Kidney glomerular epithelial cell (primary cell): ENCODE measurements at regions not wholly inside any gene's neighbourhood (a gene's known extent, or its start where the extent isn't known, plus 50 kb on each side); places are given as distances from the start of the nearest gene placed in this dataset.
"Not testable (repeated sequence)": the region's sequence is repeated elsewhere in the genome, so short reads cannot be mapped to it uniquely, and the experiment has no call there.

Experiments used
- DNase-seq: peaks from one replicate; lab custom pipeline; 2025; lab: John Stamatoyannopoulos, UW

DNA sequence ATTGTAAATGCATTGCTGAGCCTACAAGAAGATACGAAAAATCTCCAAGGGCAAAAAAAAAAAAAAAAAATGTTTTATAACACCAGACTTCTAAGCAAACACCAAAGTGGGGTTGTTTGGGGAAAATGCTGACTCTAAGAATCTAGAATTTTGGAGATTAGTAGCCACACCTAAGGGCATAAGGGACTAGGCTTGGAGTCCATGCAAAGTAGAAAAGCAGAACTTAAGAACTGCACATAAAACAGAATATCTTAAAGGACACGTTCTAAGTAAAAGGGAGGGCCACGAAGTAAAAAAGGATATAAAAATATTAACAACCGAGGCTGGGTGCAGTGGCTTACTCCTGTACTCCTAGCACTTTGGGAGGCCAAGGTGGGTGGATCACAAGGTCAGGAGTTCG is 269.8 kb upstream of the AUTS2 start:
- DNase-seq, result no peak

DNA sequence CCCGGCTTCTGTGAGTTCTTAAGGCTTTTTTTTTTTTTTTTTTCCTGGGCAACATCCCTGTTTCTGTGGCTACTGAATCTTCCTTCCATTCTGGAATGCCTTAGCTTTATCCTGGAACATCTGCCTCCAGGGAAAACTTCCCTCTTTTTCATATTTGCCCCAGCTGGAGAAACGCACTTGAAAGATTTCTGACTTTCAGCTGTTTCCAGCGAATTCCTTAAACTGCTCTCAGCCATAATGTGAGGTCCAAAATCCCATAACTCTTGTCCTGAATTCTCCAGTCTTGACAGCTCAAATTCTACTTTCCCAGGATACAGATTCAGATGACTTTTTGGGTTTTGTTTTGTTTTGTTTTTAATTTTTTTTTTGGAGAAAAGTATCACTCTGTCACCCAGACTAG is 263.6 kb upstream of the AUTS2 start:
- DNase-seq, result no peak

- no peak for DNase-seq
These were observed 262.9 kb upstream of the AUTS2 start for GRCh38 chr7:69335331-69335730.

- DNase-seq, result no peak
These were observed 261.3 kb upstream of the AUTS2 start for GRCh38 chr7:69336976-69337375.

DNA sequence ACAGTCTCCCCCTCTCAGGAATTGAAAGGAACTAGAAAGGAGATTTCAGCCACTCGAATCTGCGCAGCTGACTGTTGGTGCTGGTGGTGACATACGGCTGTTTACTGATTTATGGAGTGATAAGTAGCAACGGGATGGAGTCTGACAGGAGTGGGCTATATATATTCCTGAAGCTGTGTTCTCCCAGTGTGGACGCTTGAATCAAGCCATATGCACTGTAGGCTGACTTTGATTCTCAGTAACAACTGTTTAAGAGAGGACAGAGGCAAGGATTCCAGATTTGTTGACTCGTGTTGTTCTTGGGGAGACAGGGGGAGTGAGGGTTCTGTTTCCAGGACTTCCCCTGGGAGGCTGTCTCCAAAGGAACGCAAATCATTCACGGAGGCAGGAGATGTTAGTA is 260.1 kb upstream of the AUTS2 start:
- DNase-seq, result no peak

DNA sequence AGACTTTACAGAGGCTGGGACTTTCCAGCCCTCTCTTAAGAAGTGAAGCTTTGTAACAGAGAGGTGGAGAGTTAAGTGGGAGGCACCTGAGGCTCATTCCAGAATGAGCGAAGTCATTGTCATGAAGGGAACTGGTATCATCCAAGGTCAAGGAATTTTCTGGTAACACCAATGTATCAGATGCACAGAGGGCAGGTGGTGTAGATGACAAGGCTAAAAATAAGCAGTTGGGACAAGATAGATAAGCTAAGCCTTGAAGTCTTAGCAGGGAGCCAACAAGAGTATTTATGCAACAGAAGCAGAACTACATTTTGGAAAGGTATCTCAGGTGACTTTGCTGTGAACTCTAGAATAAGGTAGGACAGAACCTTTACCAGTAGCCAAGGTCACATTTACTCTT is 257.0 kb upstream of the AUTS2 start:
- DNase-seq, result no peak

DNA sequence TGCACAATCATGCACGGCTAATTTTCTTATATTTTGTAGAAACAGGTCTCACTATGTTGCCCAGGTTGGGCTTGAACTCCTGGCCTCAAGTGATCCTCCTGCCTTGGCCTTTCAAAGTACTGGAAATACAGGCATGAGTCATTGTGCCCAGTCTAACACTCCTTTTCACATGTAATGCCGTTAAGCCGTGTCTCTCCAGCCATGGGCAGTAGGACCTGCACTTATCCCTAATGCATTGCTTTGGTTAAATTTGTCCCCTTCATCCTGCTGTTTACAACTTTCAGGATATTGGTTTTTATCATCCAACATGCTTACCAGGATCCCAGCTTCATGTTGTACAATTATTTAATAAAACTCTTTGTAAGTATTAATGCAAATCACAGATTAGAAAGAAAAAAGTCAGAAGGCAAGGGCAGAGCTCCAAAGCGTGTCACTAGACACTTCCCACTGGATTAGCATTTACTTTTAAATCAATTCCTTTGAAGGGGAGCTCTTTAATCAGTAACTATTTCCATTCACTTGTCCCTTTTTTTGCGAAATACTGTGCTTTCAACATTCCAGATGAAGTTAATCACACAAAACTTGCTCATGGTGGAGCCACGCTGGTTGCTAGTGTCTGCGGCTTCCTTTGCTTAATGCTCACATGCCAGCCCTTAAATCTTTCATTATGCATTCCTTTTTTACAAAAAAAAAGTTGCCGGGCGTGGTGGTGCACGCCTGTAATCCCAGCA is 256.0 kb upstream of the AUTS2 start:
- no peak for DNase-seq

GRCh38 chr7:69349291-69349690 is 249.0 kb upstream of the AUTS2 start:
- DNase-seq, result no peak

GRCh38 chr7:69358163-69358821 is 240.0 kb upstream of the AUTS2 start:
- no peak for DNase-seq

GRCh38 chr7:69359003-69359700 is 239.1 kb upstream of the AUTS2 start:
- no peak for DNase-seq

- DNase-seq, result no peak
These were observed 237.4 kb upstream of the AUTS2 start for GRCh38 chr7:69360913-69361312.

DNA sequence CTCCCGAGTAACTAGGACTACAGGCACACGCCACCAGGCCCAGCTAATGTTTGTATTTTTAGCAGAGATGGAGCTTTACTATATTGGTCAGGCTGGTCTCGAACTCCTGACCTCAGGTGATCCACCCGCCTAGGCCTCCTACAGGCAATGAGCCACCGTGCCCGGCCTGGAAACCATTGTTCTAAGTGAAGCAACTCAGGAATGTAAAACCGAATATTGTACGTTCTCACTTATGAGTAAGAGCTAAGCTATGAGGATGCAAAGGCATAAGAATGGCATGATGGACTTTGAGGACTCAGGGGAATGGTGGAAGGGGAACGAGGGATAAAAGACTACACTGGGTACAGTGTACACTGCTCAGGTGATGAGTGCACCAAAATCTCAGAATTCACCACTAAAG is 235.1 kb upstream of the AUTS2 start:
- no peak for DNase-seq

GRCh38 chr7:69364813-69365643 is 233.2 kb upstream of the AUTS2 start:
- no peak for DNase-seq

DNA sequence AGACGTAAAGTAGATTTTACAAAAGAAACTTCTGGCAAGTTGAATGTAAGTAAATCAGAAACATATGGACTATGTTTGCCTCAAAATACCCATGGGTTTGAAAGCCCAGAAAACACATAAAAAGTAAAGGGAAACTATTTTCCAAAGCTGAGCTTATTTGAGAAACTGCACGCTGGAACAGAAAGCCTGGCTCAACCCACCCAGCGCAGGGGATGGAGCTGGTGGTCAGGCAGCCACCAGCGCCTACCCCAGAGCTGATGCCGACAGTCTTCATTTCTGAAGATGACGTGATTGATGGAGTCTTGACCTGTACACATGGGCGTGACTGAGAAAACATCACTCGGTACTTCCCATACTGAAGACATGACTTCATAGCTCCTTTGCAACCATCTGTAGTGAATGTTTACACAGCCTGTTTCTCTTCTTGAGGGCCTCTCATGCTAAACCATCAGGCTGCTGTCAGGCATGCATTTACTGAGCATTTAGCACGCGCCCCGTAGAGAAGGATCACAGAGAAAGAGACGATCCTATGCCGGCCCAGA is 232.6 kb upstream of the AUTS2 start:
- peak; percentile 1 for DNase-seq

DNA sequence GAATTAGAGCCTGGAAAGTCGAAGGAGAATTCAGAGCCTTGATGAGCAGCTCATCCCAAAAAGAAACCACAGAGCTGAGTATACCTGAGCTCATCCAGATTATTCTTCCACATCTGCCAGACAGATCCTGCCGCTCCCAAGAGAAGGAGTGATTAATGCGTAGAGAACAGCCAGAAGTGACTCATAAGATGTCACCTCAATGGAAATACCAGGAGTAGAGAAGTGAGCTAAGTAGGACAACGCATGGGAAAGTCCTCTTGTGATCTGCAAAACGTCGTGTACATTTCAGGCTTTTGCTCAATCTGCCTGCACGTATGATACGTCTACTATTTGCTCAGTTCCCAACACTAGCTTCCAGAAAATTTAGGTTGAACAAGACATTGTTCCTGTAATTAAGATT is 230.5 kb upstream of the AUTS2 start:
- DNase-seq, result no peak

DNA sequence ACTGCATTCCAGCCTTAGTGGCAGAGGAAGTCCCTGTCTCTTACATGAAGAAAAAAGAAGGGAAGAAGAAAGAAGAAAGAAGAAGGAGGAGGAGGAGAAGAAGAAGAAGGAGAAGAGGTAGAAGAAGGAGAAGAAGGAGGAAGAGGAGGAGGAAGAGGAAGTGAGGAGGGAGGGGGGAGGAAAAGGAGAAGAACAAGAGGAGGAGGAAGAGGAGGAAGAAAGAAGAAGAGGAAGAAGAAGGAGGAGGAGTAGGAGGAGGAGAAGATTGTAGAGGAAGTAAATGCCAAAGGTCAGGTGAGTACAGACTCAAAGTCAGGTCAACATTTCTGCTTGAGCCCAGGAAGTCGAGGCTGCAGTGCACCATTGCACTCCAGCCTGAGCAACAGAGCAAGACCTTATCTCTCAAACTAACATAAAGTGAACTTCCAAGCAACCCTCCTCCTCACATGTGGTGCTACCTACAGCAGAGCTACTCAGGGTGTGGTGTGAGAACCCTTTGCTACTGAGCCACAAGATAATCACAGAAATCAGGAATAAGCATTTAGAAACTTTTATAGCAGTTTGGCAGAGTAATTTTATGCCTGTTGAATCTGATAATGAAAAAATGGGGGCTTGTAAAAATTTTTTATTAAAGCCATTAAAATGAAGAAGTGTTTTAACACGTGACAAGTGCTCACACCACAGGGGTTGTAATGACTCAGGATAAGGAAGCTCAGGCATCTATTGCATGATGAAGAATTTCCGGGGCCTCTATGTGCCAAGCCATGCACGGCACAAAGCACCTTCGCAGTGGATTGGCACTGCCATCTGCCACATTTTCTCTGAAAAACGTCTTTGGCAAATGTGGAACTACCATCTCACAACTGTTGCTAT is 224.9 kb upstream of the AUTS2 start:
- no peak for DNase-seq

DNA sequence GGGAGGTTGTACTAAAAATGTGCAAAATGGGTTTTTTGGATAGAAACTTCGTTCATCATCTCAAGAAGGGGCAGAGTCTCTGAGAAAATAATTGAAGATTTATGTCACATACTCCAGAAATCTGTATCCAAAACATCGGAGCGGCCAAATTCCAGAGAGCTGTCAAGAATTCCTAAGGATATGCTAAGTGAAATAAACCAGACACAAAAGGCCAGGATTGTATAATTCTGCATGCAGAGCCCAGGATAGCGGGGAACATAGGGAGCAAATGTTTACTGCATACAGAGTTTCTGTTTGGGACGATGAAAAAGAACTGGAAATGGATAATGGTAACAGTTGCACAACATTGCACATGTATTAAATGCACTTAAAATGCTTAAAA is 224.2 kb upstream of the AUTS2 start:
- DNase-seq, result no peak

DNA sequence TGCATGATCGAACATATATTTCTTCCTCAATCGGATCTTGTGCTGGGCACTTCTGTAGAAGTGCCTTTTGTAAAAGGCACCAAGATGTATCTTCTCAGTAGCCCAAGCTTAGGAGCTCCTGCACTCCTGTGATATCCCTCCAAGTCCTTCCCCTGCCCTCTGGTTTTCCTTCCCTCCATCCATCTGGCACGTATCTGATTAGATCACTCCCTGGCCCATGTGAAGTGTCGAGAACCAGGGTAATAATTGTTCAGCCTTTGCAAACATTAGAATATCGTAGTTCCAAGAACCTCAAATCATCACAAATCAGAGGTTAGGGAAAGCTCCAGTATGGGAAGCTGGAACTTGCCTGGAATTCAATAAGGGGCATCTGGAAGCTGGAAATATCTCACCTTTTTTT is 221.1 kb upstream of the AUTS2 start:
- no peak for DNase-seq

DNA sequence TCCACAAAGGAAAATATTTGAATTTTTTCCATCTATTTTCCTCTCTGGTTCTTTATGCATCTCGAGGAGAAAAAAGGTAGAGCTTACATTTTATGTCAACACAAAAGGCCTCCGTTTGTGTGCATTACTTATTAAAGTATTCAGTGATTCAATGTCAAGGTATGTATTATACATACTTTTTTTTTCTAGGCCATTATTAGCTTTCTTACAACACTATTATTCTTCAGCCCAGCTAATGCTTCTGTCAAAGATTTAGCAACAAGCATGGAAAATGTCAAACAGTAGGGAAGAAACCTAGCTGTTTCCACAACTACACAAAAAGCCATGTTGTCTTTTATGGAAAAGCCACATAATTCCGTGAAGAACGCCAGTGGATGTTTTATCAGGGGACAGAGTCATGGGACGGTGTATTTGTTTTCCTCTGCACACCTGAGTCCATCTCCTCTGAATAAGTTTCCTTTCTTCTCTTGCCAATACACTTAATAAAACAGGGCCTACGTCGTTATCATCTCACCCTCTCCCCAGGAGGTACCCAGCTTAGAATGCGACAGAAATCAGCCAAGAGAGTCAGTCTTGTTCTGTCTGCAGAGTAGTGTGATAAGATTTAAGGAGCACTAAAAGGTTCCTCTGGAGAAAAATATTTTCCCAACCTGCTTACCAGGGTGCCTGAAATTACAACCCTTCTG is 209.7 kb upstream of the AUTS2 start:
- no peak for DNase-seq

GRCh38 chr7:69389216-69389615 is 209.1 kb upstream of the AUTS2 start:
- no peak for DNase-seq

GRCh38 chr7:69393912-69394311 is 204.4 kb upstream of the AUTS2 start:
- DNase-seq, result not testable (repeated sequence)
